DOHH2 (cell line): ENCODE measurements at regions not wholly inside any gene's neighbourhood (a gene's known extent, or its start where the extent isn't known, plus 50 kb on each side); places are given as distances from the start of the nearest gene placed in this dataset.

Source experiments
- H3F3A ChIP-seq: fragments of 200-600 bp; sonication (generic), shearing (Covaris generic); 2 replicates; pipeline ENCODE4 v1.6.0; 2016; ENCODE audit warnings: antibody characterized with exemption, mild to moderate bottlenecking; ENCODE audit not compliant: control insufficient read depth, insufficient read depth
- H3K27ac ChIP-seq: fragments of 200-600 bp; sonication (generic); 2 replicates; pipeline ENCODE4 v1.5.1; 2014; ENCODE audit warnings: low read depth, mild to moderate bottlenecking, low read length, moderate library complexity
- H3K27me3 ChIP-seq: fragments of 200-600 bp; sonication (generic); 2 replicates; pipeline ENCODE4 v1.6.1; 2014; ENCODE audit warnings: mild to moderate bottlenecking, low read length, mixed read lengths; ENCODE audit not compliant: control insufficient read depth
- H3K36me3 ChIP-seq: fragments of 200-600 bp; sonication (generic); 2 replicates; pipeline ENCODE4 v1.6.1; 2014; ENCODE audit warnings: mild to moderate bottlenecking, low read length, moderate library complexity, mixed read lengths; ENCODE audit not compliant: control insufficient read depth
- H3K4me1 ChIP-seq: fragments of 200-600 bp; sonication (generic); 2 replicates; pipeline ENCODE4 v1.6.1; 2014; ENCODE audit warnings: mild to moderate bottlenecking, low read length, mixed read lengths; ENCODE audit not compliant: control insufficient read depth
- H3K4me2 ChIP-seq: fragments of 200-600 bp; sonication (generic); 2 replicates; pipeline ENCODE4 v1.6.0; 2014; ENCODE audit warnings: mild to moderate bottlenecking, low read length, moderate library complexity
- H3K4me3 ChIP-seq: fragments of 200-600 bp; sonication (generic); 2 replicates; pipeline ENCODE4 v1.5.1; 2014; ENCODE audit warnings: mild to moderate bottlenecking, low read length, mixed read lengths
- H3K79me2 ChIP-seq: fragments of 200-600 bp; sonication (generic); 2 replicates; pipeline ENCODE4 v1.6.1; 2014; ENCODE audit warnings: mild to moderate bottlenecking, low read length, mixed read lengths; ENCODE audit not compliant: control insufficient read depth
- H3K9me2 ChIP-seq: fragments of 200-600 bp; sonication (generic); replicated peaks from 2 replicates; pipeline ENCODE4 v1.6.1; 2014; ENCODE audit warnings: mild to moderate bottlenecking, low read length, mixed read lengths; ENCODE audit not compliant: control insufficient read depth
- H3K9me3 ChIP-seq: fragments of 200-600 bp; sonication (generic); 2 replicates; pipeline ENCODE4 v1.6.1; 2014; ENCODE audit warnings: antibody characterized with exemption, low read length, mixed read lengths; ENCODE audit not compliant: control insufficient read depth, insufficient read depth
- H4K20me1 ChIP-seq: fragments of 200-600 bp; sonication (generic); 2 replicates; pipeline ENCODE4 v1.6.0; 2014; ENCODE audit warnings: low read depth, mild to moderate bottlenecking, antibody characterized with exemption, low read length, moderate library complexity; ENCODE audit not compliant: control insufficient read depth, insufficient read depth
- CTCF ChIP-seq: fragments of 200-600 bp; sonication (generic); IDR thresholded peaks from one replicate; pipeline ENCODE4 v1.5.1; 2014; ENCODE audit warnings: antibody characterized with exemption, mild to moderate bottlenecking, low read depth, low read length; ENCODE audit not compliant: poor library complexity, severe bottlenecking
- EZH2phosphoT487 ChIP-seq: fragments of 200-600 bp; sonication (generic); IDR thresholded peaks from 2 replicates; pipeline ENCODE4 v1.6.1; 2017; ENCODE audit warnings: borderline replicate concordance, mild to moderate bottlenecking, antibody characterized with exemption, low read length, moderate library complexity, mixed read lengths

GRCh38 chr7:153638821-153639435 lies 413.3 kb upstream of the DPP6 start:
- Histone ChIP-seq H3K36me3 (no peaks in the 10 kb centered on the region), H3K4me2 (no peak overlapping the region), H3F3A (no peaks in the 10 kb centered on the region), H3K9me2 (no peaks in the 10 kb centered on the region), H3K79me2 (no peaks in the 10 kb centered on the region), H3K27ac (no peak overlapping the region), H4K20me1 (no peaks in the 10 kb centered on the region), H3K4me1 (no peaks in the 10 kb centered on the region), H3K9me3 (no peaks in the 10 kb centered on the region), H3K4me3 (no peak overlapping the region), H3K27me3 (no peaks in the 10 kb centered on the region)
- TF ChIP-seq CTCF, result no peak
- no peak for TF ChIP-seq EZH2phosphoT487

GRCh38 chr7:153640586-153640985 lies 411.6 kb upstream of the DPP6 start:
- no peaks in the 10 kb centered on the region for H3K27me3 ChIP-seq
- TF ChIP-seq CTCF, result no peak
- no peak for TF ChIP-seq EZH2phosphoT487
- no peaks in the 10 kb centered on the region for H4K20me1 ChIP-seq
- H3F3A ChIP-seq, result no peaks in the 10 kb centered on the region
- no peaks in the 10 kb centered on the region for H3K79me2 ChIP-seq
- no peak overlapping the region for H3K4me2 ChIP-seq
- H3K27ac ChIP-seq, result no peak overlapping the region
- H3K4me3 ChIP-seq, result no peak overlapping the region
- H3K36me3 ChIP-seq, result no peaks in the 10 kb centered on the region
- H3K9me3 ChIP-seq, result 0 out of 2 replicates have a peak, but pooled peaks cover 2% of the 10 kb centered on the region
- H3K9me2 ChIP-seq, result no peaks in the 10 kb centered on the region
- no peaks in the 10 kb centered on the region for H3K4me1 ChIP-seq

- H3K27ac ChIP-seq, result no peak overlapping the region
- H3K4me1 ChIP-seq, result no peaks in the 10 kb centered on the region
- no peaks in the 10 kb centered on the region for H4K20me1 ChIP-seq
- H3F3A ChIP-seq, result no peaks in the 10 kb centered on the region
- no peak for TF ChIP-seq EZH2phosphoT487
- TF ChIP-seq CTCF, result no peak
- no peak overlapping the region for H3K4me2 ChIP-seq
- H3K9me3 ChIP-seq, result 0 out of 2 replicates have a peak, but pooled peaks cover 2% of the 10 kb centered on the region
- no peak overlapping the region for H3K4me3 ChIP-seq
- no peaks in the 10 kb centered on the region for H3K79me2 ChIP-seq
- H3K36me3 ChIP-seq, result no peaks in the 10 kb centered on the region
- H3K9me2 ChIP-seq, result no peaks in the 10 kb centered on the region
- no peaks in the 10 kb centered on the region for H3K27me3 ChIP-seq
These were observed 411.0 kb upstream of the DPP6 start for GRCh38 chr7:153641199-153641598.

GRCh38 chr7:153642989-153643388 lies 409.2 kb upstream of the DPP6 start:
- no peaks in the 10 kb centered on the region for H3F3A ChIP-seq
- H3K27me3 ChIP-seq, result no peaks in the 10 kb centered on the region
- H4K20me1 ChIP-seq, result no peaks in the 10 kb centered on the region
- no peaks in the 10 kb centered on the region for H3K36me3 ChIP-seq
- no peak overlapping the region for H3K27ac ChIP-seq
- 0 out of 2 replicates have a peak, but pooled peaks cover 2% of the 10 kb centered on the region for H3K9me3 ChIP-seq
- no peaks in the 10 kb centered on the region for H3K4me1 ChIP-seq
- H3K4me2 ChIP-seq, result no peak overlapping the region
- TF ChIP-seq EZH2phosphoT487 (no peak), CTCF (no peak)
- H3K4me3 ChIP-seq, result no peak overlapping the region
- H3K9me2 ChIP-seq, result no peaks in the 10 kb centered on the region
- H3K79me2 ChIP-seq, result no peaks in the 10 kb centered on the region
